ACHN (cell line): ENCODE measurements at regions not wholly inside any gene's neighbourhood (a gene's known extent, or its start where the extent isn't known, plus 50 kb on each side); places are given as distances from the start of the nearest gene placed in this dataset.
"Not testable (repeated sequence)": the region's sequence is repeated elsewhere in the genome, so short reads cannot be mapped to it uniquely, and the experiment has no call there.

Experiments used
- DNase-seq: peaks from one replicate; pipeline ENCODE4 v3.0.0-alpha.2; 2015
- in situ Hi-C: cut with HindIII; loops from 2 replicates; pipeline ENCODE4 v1.10.0; 2017; ENCODE audit warnings: low sequenced_read_pairs, low pct_ligation_motif_present, low pct_unique_long_range_greater_than_20kb

DNA sequence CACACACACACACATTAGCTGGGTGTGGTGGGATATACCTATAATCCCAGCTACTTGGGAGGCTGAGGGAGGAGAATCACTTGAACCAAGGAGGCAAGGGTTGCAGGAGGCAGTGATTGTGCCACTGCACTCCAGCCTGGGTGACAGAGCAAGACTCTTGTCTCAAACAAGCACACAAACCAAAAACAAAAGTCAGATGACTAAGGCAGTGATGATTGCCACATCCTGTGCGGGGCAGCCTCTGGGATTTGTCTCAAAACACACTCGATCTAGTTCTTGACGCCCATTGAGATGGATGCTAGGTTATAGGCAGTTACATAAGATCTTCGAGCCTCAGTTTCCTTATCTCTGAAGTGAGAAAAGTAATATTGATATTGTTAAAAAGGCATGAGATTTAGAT is 57.8 kb upstream of the NBPF8 start:
- DNase-seq, in situ Hi-C loops: not testable (repeated sequence)

DNA sequence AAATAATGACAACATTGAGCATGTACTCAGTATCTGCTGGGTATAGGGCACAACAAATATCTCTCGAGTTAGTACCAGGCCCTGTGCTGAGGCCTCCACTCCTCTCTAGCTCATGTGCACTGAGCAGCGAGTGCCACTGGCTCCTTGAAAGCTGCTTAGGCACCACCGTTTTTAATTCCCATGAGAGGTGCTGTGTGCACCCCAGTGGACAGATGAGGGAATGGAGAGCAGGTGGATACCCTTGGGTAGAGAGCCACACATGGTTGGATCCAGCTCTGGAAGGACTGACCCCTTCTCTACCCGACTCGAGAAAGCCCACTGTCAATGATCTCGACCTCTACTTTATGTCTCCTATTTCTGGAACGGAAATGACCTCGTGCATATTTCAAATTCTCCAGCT is 58.7 kb upstream of the NBPF8 start:
- in situ Hi-C loops, result not testable (repeated sequence)
- peak; percentile 6 for DNase-seq

DNA sequence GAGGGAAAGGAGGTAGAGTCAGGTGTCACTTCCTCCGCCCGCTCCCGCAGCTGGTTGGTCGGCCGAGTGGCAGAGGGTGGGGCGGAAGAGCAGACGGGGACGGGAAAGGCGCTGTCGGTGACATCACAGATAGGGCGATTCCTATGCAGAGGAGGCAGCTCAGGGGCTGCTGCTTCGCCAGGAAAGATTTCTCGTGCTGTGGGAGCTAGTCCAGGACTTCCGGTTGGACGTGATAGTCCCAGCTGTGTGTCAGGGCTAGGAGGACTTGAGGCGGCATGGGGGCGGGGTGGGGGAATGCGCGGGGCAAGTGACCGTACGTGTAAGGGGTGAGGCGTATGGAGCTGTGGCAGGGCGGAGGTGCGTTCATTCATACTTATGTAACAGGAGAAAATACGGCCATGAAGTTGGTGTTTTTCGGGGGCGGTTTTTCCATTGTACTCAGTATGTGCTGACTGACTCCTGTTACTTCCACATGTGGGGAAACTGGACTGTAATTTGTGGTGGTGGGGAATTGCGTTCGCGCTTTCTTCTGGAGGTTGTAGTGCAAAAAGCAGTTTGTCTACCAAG is 60.1 kb upstream of the NBPF8 start:
- DNase-seq, in situ Hi-C loops: not testable (repeated sequence)

DNA sequence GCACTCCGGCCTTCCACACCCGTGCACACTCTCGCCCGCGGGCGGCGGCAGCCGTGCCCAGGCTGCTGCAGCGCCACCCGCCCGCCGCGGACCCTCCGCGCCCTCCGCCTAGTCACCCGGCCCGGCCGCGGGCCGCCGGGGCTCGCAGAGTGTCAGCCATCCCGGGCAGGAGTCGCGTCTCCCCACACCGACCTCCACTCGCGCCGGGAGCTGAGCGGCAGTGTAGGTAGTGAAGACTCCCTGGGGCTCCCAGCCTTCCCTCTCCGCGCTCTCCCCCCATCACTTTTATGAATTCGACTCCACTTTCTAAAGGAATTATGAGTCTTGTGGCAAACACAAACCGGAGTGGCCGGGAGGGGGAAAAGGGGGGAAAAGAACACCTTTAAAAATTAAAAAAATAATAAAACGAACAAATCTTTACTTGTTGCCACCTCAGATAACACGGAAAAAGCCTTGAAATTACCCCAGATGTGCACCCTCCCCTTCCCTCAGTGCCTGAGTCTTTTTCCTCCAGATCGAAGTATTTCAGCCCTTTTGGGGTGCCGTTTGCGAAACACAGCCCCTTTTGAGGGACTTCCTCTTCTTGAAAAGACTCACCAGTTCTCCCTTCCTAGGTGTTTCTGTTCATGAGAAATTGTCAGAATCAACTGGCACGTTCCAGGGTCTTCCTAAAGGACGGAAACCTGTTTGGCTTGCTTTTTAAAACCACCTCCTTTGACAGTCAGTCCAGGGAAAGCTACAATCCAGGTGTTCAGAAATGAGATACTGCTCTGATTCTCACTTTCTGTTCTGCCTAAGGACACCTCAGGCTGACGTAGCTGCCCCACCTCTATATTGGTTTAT is 72.4 kb upstream of the NBPF8 start:
- DNase-seq, in situ Hi-C loops: not testable (repeated sequence)

DNA sequence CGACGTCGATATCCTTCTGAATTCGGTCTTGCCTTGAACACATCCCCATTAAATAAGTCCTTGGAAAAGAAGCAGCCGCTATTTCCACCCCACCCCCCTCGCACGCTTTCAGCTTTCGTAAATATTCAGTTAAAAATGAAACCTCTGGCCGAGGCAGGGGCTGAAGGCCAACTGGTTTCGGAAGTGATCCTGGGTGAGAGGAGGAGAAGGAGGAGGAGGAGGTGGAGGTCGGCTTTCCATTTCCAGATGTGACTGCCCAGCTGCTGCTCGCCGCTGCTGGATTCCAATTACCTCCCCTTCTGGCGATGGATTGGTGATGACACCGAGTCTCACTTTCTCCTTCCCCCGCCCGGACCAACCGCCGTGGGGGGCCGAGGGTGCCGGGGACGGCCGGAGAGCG is 73.1 kb upstream of the NBPF8 start:
- DNase-seq, in situ Hi-C loops: not testable (repeated sequence)

DNA sequence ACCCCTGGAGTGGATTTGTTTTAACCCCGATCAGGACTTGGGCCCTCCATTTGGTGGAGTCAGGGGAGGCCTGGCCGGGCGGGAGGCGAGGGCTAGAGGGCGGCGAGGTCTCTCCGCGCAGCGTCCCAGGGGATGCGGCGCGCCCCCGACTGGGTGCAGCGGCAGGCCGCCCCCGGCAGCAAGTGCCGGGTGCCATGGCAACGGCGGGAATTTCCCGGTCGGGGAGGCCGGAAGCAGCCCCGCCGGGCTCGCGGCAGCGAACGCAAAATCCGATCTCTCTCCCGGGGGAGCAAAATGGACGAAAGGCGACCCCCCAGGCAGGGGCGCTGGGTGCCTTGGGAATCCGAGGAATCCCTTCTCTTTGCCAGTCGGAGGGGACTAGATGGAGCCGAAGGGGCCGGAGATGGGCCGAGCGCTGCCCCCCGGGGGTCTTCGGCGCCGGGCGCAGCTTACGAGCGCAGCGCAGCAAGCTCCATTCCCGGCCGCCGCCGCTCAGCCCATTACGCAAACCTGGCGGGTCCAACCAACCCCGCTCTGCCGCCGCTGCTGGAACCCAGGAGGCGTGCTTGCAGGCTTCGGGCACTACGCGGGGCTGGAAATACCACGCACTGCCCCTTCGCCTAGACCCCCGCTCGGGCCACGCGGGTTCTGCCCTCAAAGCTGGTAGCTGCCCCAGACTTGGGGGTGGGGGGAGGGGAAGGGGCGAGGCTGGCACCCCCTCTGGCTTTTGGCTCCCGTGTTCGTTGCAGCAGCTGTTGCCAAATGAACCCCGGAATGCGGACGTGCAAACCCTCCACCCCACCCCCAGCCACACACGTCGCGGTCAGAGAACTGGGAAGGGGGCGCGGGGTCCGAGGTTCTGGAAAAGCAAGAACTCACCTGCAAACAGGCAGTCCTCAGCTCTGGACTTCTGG is 73.7 kb upstream of the NBPF8 start:
- DNase-seq, in situ Hi-C loops: not testable (repeated sequence)

DNA sequence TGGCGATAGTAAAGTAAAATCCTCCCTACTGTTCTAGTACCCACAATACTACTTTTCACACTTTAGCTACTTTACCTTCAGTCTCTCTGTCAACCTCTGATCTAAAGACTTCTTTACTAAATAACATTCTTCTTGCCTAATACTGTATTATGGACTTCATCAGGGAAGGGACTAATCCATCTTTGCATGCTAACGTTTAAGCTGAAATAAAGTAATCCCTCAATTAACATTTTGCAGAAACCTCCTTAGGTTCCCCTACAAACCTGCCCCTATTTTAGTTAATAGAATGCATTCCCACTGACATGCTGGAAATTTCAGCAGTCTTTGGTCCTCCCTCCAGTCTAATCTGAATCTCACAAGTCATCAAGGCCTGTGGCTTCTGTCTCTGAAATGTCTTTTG is 99.1 kb upstream of the NBPF8 start:
- in situ Hi-C loops, DNase-seq: not testable (repeated sequence)

DNA sequence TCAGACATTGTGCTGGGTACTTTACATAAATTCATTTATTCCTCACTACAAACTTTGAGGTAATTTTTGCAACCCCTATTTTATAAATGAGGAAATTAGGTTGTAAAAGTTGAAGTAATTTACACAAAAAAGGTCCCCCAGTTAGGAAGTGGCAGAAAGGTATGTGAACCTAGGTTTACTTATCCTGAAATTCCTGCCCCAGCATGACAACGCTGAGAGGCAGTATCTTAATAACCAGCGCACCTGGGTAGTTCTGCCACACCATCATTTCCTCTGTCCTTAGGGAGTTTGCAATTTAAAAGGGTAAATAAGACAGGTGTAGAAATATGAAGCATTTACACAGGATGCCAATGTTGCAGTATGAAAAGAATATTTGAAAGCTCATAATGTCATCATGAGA is 102.9 kb upstream of the NBPF8 start:
- DNase-seq, in situ Hi-C loops: not testable (repeated sequence)

DNA sequence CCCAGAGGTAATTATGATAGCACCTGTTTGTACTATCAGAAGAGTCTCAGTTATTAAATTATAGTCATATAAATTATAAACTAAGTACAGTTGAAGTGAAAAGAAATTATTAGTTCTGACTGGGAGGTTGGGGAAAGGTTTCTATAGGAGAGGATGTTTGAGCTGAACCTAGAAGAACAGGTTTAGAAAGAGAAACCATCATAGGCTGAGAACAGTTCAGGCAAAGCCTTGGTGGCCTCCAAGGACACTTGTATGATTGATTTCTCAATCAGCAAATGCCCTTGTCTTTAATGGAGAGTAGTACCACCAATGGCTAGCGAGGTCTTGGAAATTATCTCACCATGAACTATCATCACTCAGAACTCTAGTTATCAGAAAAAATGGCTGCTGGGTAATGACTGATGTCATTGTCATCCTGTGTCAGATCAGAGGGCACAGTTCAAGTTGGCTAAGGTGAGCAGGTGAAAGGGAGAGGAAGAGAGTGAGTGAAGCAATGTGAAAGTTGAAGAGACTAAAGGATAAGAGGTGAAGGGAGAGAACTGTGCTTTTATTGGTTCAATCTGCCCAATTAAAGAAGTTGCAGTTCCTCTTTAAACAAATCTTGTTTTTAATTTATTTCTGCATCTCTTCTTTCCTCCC is 105.8 kb upstream of the NBPF8 start:
- in situ Hi-C loops, DNase-seq: not testable (repeated sequence)

DNA sequence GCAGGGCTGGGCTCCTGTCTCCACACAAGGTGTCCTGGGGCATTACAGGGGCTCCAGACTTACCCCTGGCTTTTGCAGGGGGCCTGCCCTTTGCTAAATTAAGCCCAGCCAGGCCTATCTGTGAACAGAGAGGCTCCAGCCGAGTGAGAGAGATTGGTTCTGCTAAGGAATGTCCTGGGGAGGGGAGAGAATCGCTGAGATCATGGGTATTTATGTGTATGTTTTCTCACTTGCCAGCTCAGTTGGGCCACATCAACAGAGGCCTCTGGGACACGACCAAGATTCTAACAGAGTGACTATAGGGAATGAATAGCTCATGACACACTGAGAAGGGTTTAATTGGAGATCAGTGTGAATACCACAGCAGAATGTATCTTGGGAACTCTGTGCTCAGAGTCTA is 109.8 kb upstream of the NBPF8 start:
- in situ Hi-C loops, DNase-seq: not testable (repeated sequence)

DNA sequence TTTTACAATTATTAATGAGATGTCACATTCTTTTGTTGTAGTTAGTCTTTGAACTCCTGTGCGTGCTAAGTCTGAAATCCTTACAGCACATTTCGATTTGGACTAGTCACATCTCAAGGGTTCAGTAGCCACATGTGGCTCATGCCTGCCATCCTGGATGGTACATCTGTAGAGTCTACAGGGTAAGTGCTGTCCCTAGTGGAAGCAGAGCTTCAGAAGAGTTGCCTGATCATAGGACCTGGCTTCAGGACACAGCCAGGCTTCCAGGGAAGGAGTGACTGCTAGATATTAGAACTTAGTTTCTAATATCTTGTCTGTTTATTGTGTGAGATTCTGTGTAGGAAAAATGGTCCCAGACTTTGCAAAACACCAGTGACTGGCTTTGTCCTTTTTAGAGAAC is 110.5 kb upstream of the NBPF8 start:
- in situ Hi-C loops, DNase-seq: not testable (repeated sequence)

DNA sequence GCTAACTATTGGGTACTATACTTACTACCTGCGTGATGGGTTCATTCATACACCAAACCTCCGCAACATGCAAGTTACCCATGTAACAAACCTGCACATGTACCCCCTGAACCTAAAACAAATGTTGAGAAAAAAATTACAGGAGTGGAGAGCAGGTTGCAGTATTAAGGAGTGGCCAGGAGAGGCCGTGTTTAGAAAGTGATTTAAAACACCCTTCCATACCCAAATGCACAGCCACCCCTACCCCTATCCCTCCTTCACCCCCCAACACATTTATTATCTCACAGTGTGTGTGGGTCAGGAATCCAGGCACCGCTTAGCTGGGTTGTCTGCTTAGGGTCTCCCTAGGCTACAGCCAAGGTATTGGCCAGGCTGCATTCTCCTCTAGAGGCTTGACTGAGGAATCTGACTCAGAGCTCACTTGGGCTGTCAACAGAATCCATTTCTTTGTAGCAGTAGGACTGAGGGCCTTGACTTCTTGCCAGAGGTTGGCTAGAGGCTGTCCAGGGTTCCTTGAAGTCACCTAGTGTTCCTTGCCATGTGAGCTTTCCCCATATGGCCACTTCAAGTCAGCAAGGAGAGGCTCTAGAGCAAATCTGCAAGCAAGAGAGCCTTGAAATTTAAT is 115.3 kb upstream of the NBPF8 start:
- in situ Hi-C loops, DNase-seq: not testable (repeated sequence)

DNA sequence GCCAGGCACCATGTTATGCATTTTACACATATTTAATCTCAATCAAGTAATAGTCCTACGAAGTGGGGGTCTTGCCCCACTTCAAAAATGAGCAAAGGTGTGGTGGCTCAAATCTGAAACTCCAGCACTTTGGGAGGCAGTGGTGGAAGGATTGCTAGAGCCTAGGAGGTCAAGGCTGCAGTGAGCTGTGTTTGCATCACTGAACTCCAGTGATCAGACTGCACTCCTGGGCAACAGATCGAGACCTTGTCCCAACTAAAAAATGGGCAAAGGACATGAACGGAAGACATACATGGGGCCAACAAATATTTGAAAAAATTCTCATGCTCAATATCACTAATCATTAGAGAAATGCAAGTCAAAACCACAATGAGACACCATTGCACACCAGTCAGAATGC is 116.3 kb upstream of the NBPF8 start:
- DNase-seq, in situ Hi-C loops: not testable (repeated sequence)

DNA sequence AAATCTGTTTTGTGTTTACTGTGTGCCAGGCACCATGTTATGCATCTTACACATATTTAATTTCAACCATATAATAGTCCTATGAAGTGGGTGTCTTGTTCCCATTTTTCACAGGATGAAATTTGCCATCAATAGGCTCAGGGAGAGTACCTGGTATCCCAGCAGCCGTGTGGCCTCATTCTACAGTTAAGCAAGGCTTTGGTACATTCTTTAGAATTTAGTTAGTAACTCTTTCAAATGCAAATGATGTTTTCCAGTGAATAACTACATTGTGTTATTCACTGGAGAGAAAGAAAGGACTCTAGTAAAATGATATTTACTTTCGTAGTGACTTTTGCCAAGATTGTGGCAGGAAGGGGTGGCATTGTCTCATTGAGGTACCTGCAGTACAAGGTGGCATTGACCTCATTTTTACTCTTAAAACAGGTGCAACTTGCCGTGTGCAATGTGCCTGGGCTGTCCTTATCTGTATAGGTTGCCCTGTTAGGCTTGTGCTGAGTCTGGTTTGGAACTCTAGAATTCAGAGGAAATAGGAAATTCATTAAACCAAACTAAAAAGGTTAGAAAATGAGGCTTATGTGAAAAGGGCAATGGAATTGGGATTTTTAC is 117.4 kb upstream of the NBPF8 start:
- DNase-seq, in situ Hi-C loops: not testable (repeated sequence)

DNA sequence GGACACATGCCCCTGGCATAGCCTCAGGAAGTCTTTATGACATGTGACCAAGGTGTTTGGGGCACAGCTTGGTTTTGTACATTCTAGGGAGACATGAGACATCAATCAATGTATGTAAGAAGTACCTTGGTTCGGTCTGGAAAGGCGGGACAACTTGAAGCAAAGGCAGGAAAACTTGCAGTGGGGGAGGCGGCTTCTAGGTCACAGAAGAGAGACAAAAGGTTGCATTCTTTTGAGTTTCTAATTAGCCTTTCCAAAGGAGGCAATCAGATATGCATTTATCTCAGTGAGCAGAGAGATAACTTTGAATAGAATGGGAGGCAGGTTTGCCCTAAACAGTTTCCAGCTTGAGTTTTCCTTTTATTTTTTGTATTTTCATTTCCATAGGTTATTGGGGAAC is 113.8 kb upstream of the SEC22B start:
- in situ Hi-C loops, result not testable (repeated sequence)

DNA sequence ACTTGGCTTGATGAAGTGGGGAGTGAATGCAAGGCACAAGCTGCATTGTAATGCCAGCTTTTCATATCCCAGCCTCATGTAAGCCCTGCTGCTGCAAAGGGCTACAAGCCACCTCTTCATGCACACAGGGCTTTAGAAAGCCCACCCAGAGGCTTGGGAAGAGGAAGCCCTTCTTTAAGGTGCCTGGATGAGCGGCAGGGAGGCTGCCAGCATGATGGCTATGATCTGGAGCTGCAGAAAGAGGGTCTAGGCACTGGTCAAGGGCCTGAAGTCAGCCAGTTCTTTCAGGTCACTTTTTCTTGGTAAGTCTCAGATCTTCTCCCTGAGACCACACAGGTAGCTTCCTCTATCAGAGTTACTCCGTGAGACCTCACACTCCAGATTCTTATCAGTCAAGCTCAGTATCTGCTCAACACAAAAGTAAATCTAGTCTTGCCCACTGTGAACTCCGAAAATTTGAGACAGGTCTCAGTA is 113.3 kb upstream of the SEC22B start:
- in situ Hi-C loops, DNase-seq: not testable (repeated sequence)

More for the DNA sequence above, 113.8 kb upstream of the SEC22B start:
- not testable (repeated sequence) for DNase-seq

DNA sequence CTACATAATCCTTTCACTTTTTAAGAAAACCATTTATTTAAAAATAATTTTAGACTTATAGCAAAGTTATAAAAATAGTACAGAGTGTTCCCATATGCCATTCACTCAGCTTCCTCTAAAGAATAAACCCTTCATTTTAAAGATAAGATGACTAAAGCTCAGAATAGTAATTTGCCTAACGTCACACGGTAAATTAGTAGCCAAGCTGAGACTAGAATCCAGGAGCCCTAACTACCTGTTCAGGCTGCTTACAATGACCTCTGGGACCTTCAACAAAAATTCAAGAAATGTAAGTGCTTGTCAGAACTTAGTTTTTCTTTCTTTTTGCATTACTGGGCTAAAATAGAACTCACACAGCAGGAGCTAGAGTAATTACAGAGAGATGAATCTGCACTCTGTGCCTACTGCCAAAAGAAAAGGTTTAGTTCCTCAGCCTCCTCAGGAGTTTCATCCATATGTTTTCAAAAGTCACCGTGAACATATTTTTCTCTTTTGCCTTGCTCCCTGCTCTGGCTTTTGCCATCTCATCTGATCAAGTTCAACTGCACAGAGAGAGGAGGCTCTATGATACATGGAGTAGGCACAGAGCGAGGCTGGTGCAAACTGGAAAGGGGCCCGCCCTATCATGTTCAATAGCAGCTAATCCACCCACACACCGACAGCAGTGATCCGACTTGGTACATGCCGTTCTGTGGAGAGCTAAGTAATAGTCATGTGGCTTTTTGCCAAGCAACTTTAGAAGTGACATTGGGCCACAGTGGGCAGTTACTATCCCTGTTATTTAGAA is 112.7 kb upstream of the SEC22B start:
- in situ Hi-C loops, DNase-seq: not testable (repeated sequence)
